SK-N-SH (cell line): ENCODE measurements at regions not wholly inside any gene's neighbourhood (a gene's known extent, or its start where the extent isn't known, plus 50 kb on each side); places are given as distances from the start of the nearest gene placed in this dataset.

Source experiments
- CTCF ChIA-PET: fragments of 300-600, 350-600 bp; formaldehyde crosslinking; extraction: SDS; loops from one replicate; lab custom pipeline; 2021; lab: Yijun Ruan, JAX
- POLR2A ChIA-PET: fragments of 350-600 bp; sonication (Branson Sonifier 250); formaldehyde crosslinking; extraction: SDS; loops from one replicate; lab custom pipeline; 2020; ENCODE audit warnings: antibody characterized with exemption, inconsistent platforms; lab: Yijun Ruan, JAX
- DNase-seq: peaks from one replicate; pipeline ENCODE4 v3.0.0; 2012
- H2AFZ ChIP-seq: fragments of 200-600 bp; sonication (generic); 2 replicates; pipeline ENCODE4 v1.8.1; 2016; ENCODE audit warnings: antibody characterized with exemption, mild to moderate bottlenecking, low read depth
- H3F3A ChIP-seq: fragments of 200-600 bp; sonication (generic); replicated peaks from 2 replicates; pipeline ENCODE3; 2016; ENCODE audit warnings: antibody characterized with exemption, mild to moderate bottlenecking; ENCODE audit not compliant: insufficient read depth
- H3K27ac ChIP-seq, 2 experiments: fragments of 200-500 bp in 1 of 2; fragments of 200-600 bp in 1 of 2; sonication (Bioruptor generic) in 1 of 2; sonication (generic), shearing (Covaris generic) in 1 of 2; 2 replicates each; pipeline versions ENCODE4 v1.5.1 to v1.6.1; 2014 to 2016; ENCODE audit warnings: low read depth in 2 of 2, inconsistent platforms in 1 of 2, low read length in 1 of 2, mild to moderate bottlenecking in 1 of 2, mixed read lengths in 1 of 2
- H3K27me3 ChIP-seq: fragments of 200-600 bp; sonication (generic), shearing (Covaris generic); 2 replicates; pipeline ENCODE4 v1.6.1; 2016; ENCODE audit warnings: mixed run types; ENCODE audit not compliant: insufficient read depth
- H3K36me3 ChIP-seq, 2 experiments: fragments of 200-500 bp in 1 of 2; fragments of 200-600 bp in 1 of 2; sonication (Bioruptor generic) in 1 of 2; sonication (generic) in 1 of 2; replicated peaks in 1 of 2; 2 replicates each; pipeline versions ENCODE3 to v1.5.1; 2014 to 2016; ENCODE audit warnings: low read length in 1 of 2, mild to moderate bottlenecking in 1 of 2; ENCODE audit not compliant: insufficient read depth in 2 of 2, control insufficient read depth in 1 of 2
- H3K4me1 ChIP-seq, 2 experiments: fragments of 200-500 bp in 1 of 2; fragments of 200-600 bp in 1 of 2; sonication (Bioruptor generic) in 1 of 2; sonication (generic), shearing (Covaris generic) in 1 of 2; 2 replicates each; pipeline versions ENCODE4 v1.5.1 to v1.6.1; 2014 to 2016; ENCODE audit warnings: low read depth in 1 of 2, low read length in 1 of 2, mixed run types in 1 of 2; ENCODE audit not compliant: insufficient read depth in 2 of 2, control insufficient read depth in 1 of 2
- H3K4me2 ChIP-seq: fragments of 200-600 bp; sonication (generic), shearing (Covaris generic); 2 replicates; pipeline ENCODE4 v1.6.1; 2017; ENCODE audit warnings: mixed run types
- H3K4me3 ChIP-seq, 2 experiments: fragments of 200-500 bp in 1 of 2; fragments of 200-600 bp in 1 of 2; sonication (Bioruptor generic) in 1 of 2; sonication (generic), shearing (Covaris generic) in 1 of 2; 2 replicates each; pipeline versions ENCODE4 v1.5.1 to v1.8.1; 2014 to 2016; ENCODE audit warnings: low read depth in 2 of 2, inconsistent platforms in 1 of 2, low read length in 1 of 2, mild to moderate bottlenecking in 1 of 2, mixed read lengths in 1 of 2, moderate library complexity in 1 of 2
- H3K79me2 ChIP-seq: fragments of 200-600 bp; sonication (generic); 2 replicates; pipeline ENCODE4 v1.8.1; 2017; ENCODE audit warnings: mild to moderate bottlenecking; ENCODE audit not compliant: insufficient read depth
- H3K9ac ChIP-seq: fragments of 200-600 bp; sonication (generic); 2 replicates; pipeline ENCODE4 v1.6.1; 2017; ENCODE audit warnings: mixed run types
- H3K9me2 ChIP-seq: fragments of 200-600 bp; sonication (generic); 2 replicates; pipeline ENCODE4 v1.6.1; 2017; ENCODE audit warnings: mixed run types
- H3K9me3 ChIP-seq: fragments of 200-600 bp; sonication (generic); 2 replicates; pipeline ENCODE4 v1.6.1; 2017; ENCODE audit warnings: mixed run types, mild to moderate bottlenecking, moderate library complexity
- H4K20me1 ChIP-seq: fragments of 200-600 bp; sonication (generic); 2 replicates; pipeline ENCODE4 v1.6.1; 2017; ENCODE audit warnings: mild to moderate bottlenecking, mixed run types; ENCODE audit not compliant: insufficient read depth
- CHD2 ChIP-seq: fragments of 150-350 bp; IDR thresholded peaks from 2 replicates; pipeline ENCODE4 v1.6.1; 2018; ENCODE audit warnings: low read length; ENCODE audit not compliant: partially characterized antibody
- EP300 ChIP-seq, 2 experiments: IDR thresholded peaks; 2 replicates each; pipeline versions ENCODE4 v1.4.0 to v1.6.1; 2012; ENCODE audit warnings: borderline replicate concordance in 1 of 2, low read depth in 1 of 2, low read length in 1 of 2
- FOXM1 ChIP-seq: IDR thresholded peaks from 2 replicates; pipeline ENCODE4 v1.4.0; 2012; ENCODE audit warnings: low read depth, mild to moderate bottlenecking
- GABPA ChIP-seq: IDR thresholded peaks from 2 replicates; pipeline ENCODE4 v1.4.0; 2012; ENCODE audit warnings: low read depth, mild to moderate bottlenecking
- GATA2 ChIP-seq: sonication (generic); formaldehyde crosslinking; IDR thresholded peaks from 2 replicates; pipeline ENCODE4 v1.5.0; 2020; ENCODE audit warnings: mild to moderate bottlenecking, missing genetic modification reagents
- JUND ChIP-seq: IDR thresholded peaks from 2 replicates; pipeline ENCODE4 v1.4.0; 2012
- MAX ChIP-seq: IDR thresholded peaks from 2 replicates; pipeline ENCODE4 v1.4.0; 2012; ENCODE audit warnings: low read depth
- MXI1 ChIP-seq: IDR thresholded peaks from 2 replicates; pipeline ENCODE4 v1.6.1; 2012; ENCODE audit warnings: mild to moderate bottlenecking, low read depth, low read length, improper control_type of control experiment
- PBX3 ChIP-seq: IDR thresholded peaks from 2 replicates; pipeline ENCODE4; 2012
- RAD21 ChIP-seq: IDR thresholded peaks from 2 replicates; pipeline ENCODE4 v1.6.1; 2012; ENCODE audit warnings: mild to moderate bottlenecking, low read length
- RXRA ChIP-seq: IDR thresholded peaks from 2 replicates; pipeline ENCODE4 v1.4.0; 2012; ENCODE audit warnings: low read depth, mild to moderate bottlenecking, borderline replicate concordance
- SIN3A ChIP-seq: IDR thresholded peaks from 2 replicates; pipeline ENCODE4 v1.6.1; 2012; ENCODE audit warnings: low read depth, mild to moderate bottlenecking, low read length, moderate library complexity, borderline replicate concordance
- SMC3 ChIP-seq: IDR thresholded peaks from 2 replicates; pipeline ENCODE4 v1.6.1; 2012; ENCODE audit warnings: low read depth, low read length, improper control_type of control experiment
- TCF12 ChIP-seq: IDR thresholded peaks from 2 replicates; pipeline ENCODE4 v1.4.0; 2012
- TEAD4 ChIP-seq: IDR thresholded peaks from 2 replicates; pipeline ENCODE4 v1.4.0; 2012; ENCODE audit warnings: mild to moderate bottlenecking, borderline replicate concordance; ENCODE audit not compliant: insufficient read depth
- YY1 ChIP-seq: IDR thresholded peaks from 2 replicates; pipeline ENCODE4 v1.4.0; 2012; ENCODE audit warnings: low read depth, mild to moderate bottlenecking
- WGBS: methylation state at CpG from one replicate; pipeline ENCODE4 v1.1.6; 2017; ENCODE audit warnings: low lambda C conversion rate; 5-methylcytosine and 5-hydroxymethylcytosine counted together
- TF ChIP-seq, protein P1 (sequence below): IDR thresholded peaks from 2 replicates; pipeline ENCODE4 v1.4.0; 2012; ENCODE audit warnings: low read depth, borderline replicate concordance
- TF ChIP-seq, protein P2 (sequence below): fragments of 200-600 bp; sonication (generic); IDR thresholded peaks from 2 replicates; pipeline ENCODE4 v1.6.1; 2017; ENCODE audit warnings: antibody characterized with exemption, mild to moderate bottlenecking, moderate library complexity
- TF ChIP-seq, protein P3 (sequence below): IDR thresholded peaks from 2 replicates; pipeline ENCODE4 v1.4.0; 2012; ENCODE audit warnings: low read depth, borderline replicate concordance
- TF ChIP-seq, protein P4 (sequence below): fragments of 150-350 bp; IDR thresholded peaks from 2 replicates; pipeline ENCODE4 v1.6.1; 2017; ENCODE audit warnings: antibody characterized with exemption, low read length, low read depth, borderline replicate concordance

DNA sequence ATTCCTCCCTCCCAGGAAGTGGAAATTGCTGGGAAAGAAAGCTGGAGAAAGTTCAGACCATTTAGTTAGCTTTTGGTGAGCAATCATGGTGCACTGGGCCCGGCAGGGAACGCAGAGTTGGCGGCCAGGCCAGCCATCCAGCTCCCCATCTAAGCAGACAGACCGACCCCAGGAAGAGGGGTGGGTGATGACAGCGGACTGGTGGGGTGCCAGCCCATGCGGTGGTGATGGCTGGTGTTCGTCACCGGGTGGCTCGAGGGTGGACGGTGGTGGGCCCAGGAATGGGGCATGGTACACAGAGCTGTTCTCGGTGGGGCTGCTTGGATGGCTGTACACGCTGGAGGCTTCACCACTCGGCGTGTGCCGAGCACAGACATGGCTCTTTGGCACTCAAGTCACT, 85.6 kb upstream of the ARAP3 start:
- H3K9me2 ChIP-seq, result no peaks in the 10 kb centered on the region
- H4K20me1 ChIP-seq, result no peaks in the 10 kb centered on the region
- no peaks in the 10 kb centered on the region for H3F3A ChIP-seq
- no peaks in the 10 kb centered on the region for H3K9me3 ChIP-seq
- no peaks in the 10 kb centered on the region; a peak in 1 of 4 replicates for H3K4me1 ChIP-seq
- H3K9ac ChIP-seq, result no peak overlapping the region
- POLR2A ChIA-PET, result no interaction called here
- H3K27me3 ChIP-seq, result peaks cover 6% of the 10 kb centered on the region
- H3K36me3 ChIP-seq, result no peaks in the 10 kb centered on the region
- no peak overlapping the region for H2AFZ ChIP-seq
- no peak overlapping the region for H3K4me3 ChIP-seq
- 67% methylated on average over 13 of the region's 15 CpGs for WGBS
- no peak for TF ChIP-seq FOXM1
- TF ChIP-seq RAD21, result no peak
- TF ChIP-seq EP300 (IDR thresholded peaks at IDR 0.05; ENCODE audit: borderline replicate concordance in 1 of 2, low read depth in 1 of 2, low read length in 1 of 2), result no peak
- no peak for TF ChIP-seq GABPA
- TF ChIP-seq, protein P1, sequence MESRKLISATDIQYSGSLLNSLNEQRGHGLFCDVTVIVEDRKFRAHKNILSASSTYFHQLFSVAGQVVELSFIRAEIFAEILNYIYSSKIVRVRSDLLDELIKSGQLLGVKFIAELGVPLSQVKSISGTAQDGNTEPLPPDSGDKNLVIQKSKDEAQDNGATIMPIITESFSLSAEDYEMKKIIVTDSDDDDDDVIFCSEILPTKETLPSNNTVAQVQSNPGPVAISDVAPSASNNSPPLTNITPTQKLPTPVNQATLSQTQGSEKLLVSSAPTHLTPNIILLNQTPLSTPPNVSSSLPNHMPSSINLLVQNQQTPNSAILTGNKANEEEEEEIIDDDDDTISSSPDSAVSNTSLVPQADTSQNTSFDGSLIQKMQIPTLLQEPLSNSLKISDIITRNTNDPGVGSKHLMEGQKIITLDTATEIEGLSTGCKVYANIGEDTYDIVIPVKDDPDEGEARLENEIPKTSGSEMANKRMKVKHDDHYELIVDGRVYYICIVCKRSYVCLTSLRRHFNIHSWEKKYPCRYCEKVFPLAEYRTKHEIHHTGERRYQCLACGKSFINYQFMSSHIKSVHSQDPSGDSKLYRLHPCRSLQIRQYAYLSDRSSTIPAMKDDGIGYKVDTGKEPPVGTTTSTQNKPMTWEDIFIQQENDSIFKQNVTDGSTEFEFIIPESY, result no peak
- no peak for TF ChIP-seq CHD2
- TF ChIP-seq, all 33 proteins: peak for 0
- no peak overlapping the region for H3K27ac ChIP-seq
- DNase-seq, result no peak
- no peaks in the 10 kb centered on the region for H3K79me2 ChIP-seq
- H3K4me2 ChIP-seq, result no peak overlapping the region
- CTCF ChIA-PET, result interaction anchor here (1.0 to 1.4 kb wide), 4 partner anchors 10 to 112 kb away, joined by 3 to 5 read pairs (median 5); no protein-coding TSS in a partner anchor

DNA sequence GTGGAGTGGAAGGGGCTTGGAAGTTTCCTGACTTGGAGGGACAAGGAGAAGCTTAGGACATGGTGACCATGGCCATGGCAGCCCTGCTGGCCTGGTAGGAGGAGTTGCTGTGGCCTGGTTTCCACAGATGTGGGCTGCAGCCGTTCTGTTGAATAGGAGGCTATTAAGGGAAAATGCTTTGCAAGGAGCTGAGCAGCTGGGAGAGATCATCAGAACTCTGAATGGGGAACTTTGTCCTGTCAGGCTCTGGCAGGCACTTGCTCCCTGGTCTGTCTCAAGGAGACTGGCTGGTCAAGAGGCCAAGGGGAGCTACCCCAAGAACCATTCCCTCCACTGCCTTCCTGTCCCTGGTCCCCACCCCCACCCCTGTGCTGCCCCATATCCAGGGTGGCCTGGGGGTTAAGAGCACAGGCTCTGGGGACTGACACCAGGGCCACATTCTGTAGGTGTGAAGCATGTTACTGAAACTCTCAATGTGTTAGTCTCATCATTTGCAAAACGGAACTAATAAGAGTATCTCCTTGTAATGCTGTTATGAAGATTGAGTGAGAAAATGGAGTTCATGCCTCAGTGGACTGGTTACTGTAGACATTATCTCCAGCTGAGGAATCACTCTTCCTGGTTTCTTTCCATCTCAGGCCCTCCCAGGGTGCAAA, 84.0 kb upstream of the ARAP3 start:
- no peak overlapping the region for H3K4me2 ChIP-seq
- WGBS, result 7% methylated on average over 2 of the region's 2 CpGs
- no peaks in the 10 kb centered on the region for H3K9me2 ChIP-seq
- H3K27ac ChIP-seq, result no peak overlapping the region
- H3K27me3 ChIP-seq, result peaks cover 9% of the 10 kb centered on the region
- no peak overlapping the region for H3K9ac ChIP-seq
- H3K4me3 ChIP-seq, result no peak overlapping the region
- H2AFZ ChIP-seq, result no peak overlapping the region
- no peaks in the 10 kb centered on the region for H3F3A ChIP-seq
- H3K9me3 ChIP-seq, result no peaks in the 10 kb centered on the region
- H4K20me1 ChIP-seq, result no peaks in the 10 kb centered on the region
- H3K4me1 ChIP-seq, result no peaks in the 10 kb centered on the region; a peak in 1 of 4 replicates
- H3K79me2 ChIP-seq, result no peaks in the 10 kb centered on the region
- no peaks in the 10 kb centered on the region for H3K36me3 ChIP-seq
- ChIA-PET POLR2A (interaction anchor here (0.8 kb wide), 1 partner anchor 15 kb away, joined by 3 read pairs; no protein-coding TSS in a partner anchor), CTCF (interaction anchor here (0.8 to 1.9 kb wide), 4 partner anchors 9 to 195 kb away, joined by 3 to 5 read pairs (median 4); no protein-coding TSS in a partner anchor)
- no peak for DNase-seq
- TF ChIP-seq SIN3A (no peak), TEAD4 (no peak), RXRA (no peak), GABPA (no peak), PBX3 (no peak), TCF12 (no peak), JUND (no peak), EP300 (IDR thresholded peaks at IDR 0.05; ENCODE audit: borderline replicate concordance in 1 of 2, low read depth in 1 of 2, low read length in 1 of 2) (no peak), YY1 (no peak), SMC3 (no peak), GATA2 (CRISPR knock-in tag) (no peak), MAX (no peak), MXI1 (no peak)
- TF ChIP-seq, protein P2, sequence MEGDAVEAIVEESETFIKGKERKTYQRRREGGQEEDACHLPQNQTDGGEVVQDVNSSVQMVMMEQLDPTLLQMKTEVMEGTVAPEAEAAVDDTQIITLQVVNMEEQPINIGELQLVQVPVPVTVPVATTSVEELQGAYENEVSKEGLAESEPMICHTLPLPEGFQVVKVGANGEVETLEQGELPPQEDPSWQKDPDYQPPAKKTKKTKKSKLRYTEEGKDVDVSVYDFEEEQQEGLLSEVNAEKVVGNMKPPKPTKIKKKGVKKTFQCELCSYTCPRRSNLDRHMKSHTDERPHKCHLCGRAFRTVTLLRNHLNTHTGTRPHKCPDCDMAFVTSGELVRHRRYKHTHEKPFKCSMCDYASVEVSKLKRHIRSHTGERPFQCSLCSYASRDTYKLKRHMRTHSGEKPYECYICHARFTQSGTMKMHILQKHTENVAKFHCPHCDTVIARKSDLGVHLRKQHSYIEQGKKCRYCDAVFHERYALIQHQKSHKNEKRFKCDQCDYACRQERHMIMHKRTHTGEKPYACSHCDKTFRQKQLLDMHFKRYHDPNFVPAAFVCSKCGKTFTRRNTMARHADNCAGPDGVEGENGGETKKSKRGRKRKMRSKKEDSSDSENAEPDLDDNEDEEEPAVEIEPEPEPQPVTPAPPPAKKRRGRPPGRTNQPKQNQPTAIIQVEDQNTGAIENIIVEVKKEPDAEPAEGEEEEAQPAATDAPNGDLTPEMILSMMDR, result no peak
- TF ChIP-seq, protein P3, sequence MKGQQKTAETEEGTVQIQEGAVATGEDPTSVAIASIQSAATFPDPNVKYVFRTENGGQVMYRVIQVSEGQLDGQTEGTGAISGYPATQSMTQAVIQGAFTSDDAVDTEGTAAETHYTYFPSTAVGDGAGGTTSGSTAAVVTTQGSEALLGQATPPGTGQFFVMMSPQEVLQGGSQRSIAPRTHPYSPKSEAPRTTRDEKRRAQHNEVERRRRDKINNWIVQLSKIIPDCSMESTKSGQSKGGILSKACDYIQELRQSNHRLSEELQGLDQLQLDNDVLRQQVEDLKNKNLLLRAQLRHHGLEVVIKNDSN, result no peak
- TF ChIP-seq, protein P4, sequence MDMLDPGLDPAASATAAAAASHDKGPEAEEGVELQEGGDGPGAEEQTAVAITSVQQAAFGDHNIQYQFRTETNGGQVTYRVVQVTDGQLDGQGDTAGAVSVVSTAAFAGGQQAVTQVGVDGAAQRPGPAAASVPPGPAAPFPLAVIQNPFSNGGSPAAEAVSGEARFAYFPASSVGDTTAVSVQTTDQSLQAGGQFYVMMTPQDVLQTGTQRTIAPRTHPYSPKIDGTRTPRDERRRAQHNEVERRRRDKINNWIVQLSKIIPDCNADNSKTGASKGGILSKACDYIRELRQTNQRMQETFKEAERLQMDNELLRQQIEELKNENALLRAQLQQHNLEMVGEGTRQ, result no peak
